GM21390 (cell line): ENCODE measurements at regions not wholly inside any gene's neighbourhood (a gene's known extent, or its start where the extent isn't known, plus 50 kb on each side); places are given as distances from the start of the nearest gene placed in this dataset.
"Not testable (repeated sequence)": the region's sequence is repeated elsewhere in the genome, so short reads cannot be mapped to it uniquely, and the experiment has no call there.

ENCODE experiments used
- ATAC-seq: cut with Tn5 transposase; IDR thresholded peaks from one replicate; pipeline ENCODE4 v1.9.1; 2021; ENCODE audit not compliant: unreplicated experiment

DNA sequence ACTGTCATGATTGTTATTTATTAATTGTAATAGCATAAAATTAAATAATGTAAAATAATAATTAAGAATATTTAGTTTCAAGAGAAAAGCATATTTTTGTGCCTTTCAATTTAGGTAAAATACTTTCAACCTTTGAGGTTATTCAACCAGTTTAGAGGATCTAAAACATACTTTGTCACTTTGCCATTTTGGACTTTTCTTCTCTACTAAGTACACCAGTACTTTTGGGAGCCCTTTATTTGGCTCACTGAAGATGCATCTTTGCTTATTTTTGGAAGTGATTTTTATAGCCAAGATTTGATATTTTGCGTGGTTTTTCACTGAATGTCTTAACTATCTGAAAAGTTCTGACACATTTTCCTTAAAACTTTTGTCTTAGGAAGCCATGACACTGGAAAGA lies 860.5 kb downstream of the SORCS1 start:
- ATAC-seq, result no peak

DNA sequence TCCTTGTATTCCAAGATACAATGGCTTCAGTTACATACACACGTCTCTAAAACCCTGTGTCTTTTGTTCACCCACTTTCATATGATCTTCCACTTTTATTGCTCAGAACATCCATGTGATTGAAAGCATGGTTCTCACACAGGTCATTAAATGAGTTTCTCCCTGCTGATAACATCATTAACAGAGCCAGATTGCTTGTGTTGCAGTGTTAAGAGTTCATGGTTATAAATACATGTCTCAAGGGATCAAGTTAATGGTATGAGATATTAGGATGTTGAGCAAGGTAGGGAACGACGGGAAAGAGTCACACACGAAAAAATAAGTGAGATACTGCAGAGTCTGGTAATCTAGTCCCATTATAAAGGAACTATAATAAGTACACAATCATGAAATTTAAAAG lies 861.5 kb downstream of the SORCS1 start:
- no peak for ATAC-seq

DNA sequence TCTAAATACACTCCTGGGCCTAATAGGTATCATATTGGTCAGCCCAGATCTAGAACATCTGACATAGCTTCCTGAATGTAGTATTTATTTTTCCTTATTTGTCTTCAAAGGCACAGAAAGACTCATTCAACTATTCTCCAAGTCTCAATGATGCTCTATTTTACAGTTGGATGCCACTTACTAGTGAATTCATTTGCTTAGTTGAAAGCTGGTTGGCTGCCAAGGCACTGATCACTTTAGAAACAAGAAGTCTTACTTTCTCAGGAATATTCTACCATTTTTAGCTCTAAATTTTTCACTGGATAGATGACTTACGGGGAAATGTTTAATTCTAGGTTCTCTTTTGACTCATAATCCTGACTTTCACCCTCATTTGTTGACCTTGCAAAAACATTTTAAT lies 863.4 kb downstream of the SORCS1 start:
- ATAC-seq, result no peak

DNA sequence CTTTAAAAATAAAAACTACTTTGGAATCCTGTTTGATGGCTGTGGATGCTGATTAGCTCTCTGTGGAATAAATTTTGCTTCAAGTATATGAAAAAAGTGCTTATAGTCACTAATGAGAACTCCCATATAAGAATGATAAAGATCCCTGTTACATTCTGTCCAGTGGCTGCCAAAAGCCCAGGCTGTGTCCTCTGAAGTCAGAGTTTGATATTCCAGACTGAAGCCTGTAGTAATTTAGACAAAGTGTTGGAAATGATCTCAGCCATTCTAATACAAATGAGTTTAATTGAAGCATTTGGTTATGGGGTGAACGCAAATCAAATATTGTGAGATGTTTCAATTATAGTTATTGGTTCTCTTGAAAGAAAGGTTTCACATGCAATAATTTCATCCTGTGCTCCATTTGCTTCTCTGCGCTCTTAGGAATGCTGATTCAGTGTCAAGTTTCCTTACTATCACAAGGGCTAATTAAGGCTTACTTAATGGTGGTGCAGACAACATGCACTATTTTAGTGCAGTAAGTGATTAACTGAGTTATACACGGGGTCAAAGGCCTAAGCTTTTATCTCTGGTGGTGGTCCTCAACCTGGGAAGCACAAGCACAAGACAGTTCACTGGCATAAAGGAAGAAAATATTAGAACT lies 867.6 kb downstream of the SORCS1 start:
- no peak for ATAC-seq

DNA sequence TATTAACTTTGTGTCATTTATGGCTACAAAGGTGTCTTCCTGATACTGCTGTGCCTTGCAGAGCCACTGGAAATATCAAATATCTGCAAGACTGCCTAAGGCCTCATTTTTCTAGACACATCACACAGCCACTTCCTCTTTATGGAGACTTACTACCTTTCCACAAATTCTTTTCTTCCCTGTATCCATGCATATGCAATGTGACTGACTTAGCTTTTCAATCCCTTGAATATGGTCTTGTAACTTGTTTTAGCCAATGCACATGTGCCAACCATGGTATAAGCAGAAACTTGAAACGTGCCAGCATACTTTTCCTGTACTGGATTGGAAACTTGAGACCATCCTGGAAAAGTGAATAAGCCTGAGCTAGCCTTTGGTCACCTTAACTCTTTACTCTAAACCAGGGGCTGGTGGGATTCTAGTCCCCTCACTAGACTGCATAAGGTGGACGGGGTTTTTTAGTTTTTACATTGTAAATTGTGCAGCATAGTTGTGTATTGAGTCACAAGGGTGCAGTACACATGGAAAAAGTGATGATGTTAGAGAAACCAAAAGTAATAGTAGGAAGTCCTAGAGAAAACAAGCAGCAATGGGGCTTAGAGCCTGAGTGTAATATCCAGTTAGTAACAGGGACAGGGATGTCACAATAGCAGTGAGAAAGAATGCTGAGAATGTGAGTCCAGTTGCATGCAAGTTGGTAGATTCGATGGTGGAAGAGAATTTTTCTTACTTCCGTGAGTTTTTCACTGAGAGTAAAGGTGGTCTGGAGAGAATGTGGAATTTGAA lies 879.5 kb downstream of the SORCS1 start:
- no peak for ATAC-seq

DNA sequence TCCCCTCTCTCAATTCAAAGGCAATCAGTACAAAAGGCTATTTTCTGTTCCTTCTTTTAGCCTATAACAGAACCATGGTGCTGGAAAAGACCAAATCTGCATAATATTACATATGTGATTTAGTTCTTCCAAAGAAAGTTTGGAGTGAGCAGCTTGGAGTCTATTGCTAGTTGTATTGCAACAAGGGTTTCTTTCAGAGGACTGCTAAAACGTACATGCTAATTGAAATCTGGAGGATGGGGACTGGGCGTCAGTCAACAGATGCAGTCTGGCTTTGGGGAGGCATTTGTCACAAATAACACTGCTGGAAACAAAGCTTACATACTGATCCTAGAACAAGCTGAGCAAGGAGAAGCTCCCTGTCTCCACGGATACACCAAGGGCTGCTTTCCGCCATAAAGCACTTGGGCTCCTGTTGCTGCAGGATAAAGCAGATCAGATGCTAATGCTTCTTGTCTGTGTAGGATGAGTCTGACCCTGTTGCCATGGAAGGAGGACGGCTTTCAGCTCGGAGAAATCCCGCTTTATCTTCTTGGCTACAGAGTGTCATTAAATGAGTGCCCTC lies 883.5 kb downstream of the SORCS1 start:
- ATAC-seq, result no peak

DNA sequence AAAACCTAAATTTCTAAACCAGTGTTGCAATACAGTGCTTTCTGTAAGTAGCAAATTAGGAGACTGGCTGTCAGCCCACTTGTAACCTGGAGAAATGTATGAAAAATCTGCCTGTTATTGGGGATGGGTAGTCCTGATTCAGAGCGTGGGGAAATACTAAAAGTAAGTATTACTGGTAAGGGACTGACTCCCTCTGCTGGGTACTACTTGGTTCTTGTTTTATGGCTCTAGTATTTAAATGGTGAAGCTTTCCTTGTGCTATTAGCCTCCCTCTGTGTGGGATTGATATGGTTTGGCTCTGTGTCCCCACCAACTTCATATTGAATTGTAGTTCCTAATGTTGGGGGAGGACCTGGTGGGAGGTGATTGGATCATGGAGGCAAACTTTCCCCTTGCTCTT lies 886.1 kb downstream of the SORCS1 start:
- ATAC-seq, result no peak

DNA sequence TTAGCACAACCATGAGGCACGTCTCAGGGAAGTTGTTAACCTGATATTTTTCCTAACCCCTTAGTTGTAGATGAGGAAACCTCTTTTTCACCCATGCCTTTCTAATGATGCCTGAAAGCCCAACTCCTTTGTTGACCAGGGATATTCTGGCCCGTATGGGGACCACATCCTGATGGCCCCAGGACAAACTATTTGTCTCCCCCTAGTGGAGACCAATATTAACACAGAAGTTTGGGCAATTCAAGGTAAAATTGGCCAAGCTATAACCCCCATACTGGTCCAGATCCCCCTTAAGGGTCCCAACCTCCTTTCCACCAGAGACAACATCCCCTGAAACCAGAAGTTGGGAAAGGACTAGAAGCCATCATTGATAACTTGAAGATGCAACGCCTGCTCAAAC lies 893.3 kb downstream of the SORCS1 start:
- no peak for ATAC-seq

DNA sequence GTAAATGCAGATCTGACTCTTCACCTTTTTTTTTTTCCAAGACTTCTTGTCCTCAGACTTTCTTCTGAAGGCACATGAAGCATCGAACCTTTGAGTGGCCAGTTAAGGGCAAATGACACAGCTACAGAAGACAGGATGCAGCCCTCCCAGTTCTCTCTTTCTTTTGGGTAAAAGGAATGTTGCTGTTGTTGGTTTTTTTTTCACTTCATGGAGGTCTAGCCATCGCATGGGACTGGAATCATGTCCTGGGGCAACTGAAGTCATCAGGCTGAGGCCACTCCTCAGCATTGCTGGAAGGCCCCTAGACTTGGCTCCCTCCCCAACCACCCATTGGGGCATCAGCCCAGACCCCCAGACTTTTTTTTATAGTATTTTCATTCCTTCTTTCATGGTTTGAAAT lies 896.5 kb downstream of the SORCS1 start:
- no peak for ATAC-seq

DNA sequence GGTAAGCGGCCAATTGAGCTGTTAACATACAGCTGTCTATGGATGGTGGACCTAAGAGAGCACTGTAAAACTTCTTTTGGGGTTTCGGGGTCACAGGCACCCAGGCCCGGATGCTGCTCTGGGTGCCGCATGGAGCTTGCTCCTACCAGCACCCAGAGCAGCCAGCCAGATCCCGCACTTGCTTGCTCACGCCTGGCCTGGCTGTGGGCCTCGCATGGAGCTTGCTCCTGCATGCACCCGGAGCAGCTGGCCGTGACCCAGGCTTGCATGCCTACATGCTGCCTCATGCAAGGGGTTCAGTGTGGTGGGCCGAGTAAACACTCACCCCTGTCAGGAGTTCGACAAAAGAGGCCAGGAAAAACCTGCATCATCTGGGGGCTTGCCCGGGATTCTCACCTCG lies 896.9 kb downstream of the SORCS1 start:
- ATAC-seq, result no peak

DNA sequence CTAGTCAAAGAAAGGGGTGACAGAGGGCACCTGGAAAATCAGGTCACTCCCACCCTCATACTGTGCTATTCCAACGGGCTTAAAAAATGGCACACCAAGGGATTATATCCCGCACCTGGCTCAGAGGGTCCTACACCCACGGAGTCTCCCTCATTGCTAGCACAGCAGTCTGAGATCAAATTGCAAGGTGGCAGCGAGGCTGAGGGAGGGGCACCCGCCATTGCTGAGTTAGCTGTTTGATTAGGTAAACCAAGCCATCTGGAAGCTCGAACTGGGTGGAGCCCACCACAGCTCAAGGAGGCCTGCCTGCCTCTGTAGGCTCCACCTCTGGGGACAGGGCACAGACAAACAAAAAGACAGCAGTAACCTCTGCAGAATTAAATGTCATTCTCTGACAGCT lies 907.1 kb downstream of the SORCS1 start:
- not testable (repeated sequence) for ATAC-seq

DNA sequence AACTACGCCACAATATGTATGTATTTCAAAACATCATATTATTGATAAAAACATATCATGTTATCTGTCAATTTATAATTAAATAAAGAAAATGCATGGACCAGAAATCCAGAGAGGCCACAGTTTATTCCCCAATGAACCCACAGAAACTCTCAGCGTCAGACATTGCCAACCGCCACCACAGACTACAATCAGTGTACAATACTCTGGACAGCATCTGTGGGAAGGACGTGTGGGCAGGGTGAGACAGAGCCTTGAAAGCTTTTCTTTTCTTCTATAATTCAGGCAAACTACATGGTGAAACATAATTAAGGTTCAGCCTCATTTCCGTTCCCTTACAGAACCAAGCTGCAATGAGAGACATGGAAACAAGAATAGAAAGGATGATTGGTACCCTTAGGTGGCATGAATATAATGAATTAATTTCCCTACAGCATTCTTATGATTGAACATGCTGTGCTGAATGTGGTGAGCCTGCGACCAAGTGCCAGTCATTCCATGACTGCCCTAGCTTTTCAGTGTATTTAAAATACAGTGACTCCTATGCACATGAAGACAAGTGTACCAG lies 909.3 kb downstream of the SORCS1 start:
- no peak for ATAC-seq

DNA sequence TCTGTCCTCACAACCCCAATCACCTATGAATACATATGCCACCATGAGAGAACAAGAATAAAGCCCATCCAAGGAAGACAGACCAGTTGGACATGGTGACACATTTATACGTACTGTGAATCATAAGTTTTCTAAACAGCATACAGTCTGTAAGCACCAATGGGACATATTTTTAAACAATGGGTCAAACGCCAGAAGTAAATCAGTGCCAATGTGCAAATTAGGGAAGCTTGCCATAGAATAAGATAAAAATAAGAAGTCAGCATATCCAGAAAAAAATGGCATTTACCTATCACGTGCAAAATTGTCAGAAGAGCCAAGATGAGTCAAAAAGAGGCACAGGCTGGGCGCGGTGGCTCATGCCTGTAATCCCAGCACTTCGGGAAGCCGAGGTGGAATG lies 910.4 kb downstream of the SORCS1 start:
- ATAC-seq, result no peak

DNA sequence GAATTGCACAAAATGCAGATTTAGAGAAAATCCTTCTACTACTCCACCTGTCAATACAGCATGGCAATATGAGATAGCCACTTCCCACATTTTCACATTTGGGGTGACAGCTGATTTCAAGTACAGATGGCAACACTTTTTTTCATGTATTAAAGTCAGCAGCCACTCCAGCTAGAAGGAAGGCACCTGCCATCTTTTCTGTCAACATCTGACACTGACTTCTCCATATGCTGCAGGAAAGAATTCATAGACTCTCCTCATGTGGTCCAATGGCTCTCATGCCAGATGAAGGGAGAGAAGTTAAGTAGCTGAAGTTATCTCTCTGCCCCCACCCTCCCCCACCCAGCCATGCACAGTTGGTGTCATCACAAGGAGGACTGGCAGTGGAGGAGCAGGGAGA lies 912.0 kb downstream of the SORCS1 start:
- ATAC-seq, result no peak

DNA sequence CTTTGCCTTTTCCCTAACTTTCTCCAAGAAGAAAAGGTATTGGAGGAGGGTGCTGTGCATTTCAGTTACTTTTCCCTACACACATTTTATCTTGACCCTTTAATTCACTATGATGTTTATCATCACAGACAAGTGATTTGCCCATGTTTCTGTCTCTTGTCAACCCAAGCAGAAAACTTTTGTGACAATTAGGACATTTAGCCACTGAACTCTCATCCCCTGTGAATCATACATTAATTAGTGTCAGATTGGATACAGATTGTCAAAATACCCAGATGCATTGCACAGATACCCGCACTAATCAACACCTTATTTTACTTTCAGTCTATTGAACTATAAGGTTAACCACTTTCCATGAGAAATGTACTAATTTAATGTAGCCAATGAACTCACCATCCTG lies 912.9 kb downstream of the SORCS1 start:
- ATAC-seq, result no peak

DNA sequence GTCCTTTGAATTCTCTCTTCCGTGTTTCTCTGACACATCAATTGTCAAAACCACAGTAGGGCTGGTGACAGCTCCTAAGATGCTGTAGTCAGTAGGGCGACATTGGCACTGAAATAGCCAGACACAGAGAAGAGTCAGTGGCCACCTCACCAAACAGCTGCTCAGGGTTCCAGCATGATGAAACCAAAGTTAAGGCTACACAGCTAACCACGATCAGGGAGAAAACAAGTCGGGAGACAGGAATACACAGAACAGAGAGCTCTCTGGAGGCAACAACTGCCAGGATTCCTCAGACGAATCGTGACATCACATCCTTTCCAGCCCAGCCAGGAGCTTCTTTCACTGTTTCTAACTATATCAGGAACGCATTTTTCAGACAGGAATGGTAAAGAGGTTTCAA lies 922.2 kb downstream of the SORCS1 start:
- no peak for ATAC-seq

DNA sequence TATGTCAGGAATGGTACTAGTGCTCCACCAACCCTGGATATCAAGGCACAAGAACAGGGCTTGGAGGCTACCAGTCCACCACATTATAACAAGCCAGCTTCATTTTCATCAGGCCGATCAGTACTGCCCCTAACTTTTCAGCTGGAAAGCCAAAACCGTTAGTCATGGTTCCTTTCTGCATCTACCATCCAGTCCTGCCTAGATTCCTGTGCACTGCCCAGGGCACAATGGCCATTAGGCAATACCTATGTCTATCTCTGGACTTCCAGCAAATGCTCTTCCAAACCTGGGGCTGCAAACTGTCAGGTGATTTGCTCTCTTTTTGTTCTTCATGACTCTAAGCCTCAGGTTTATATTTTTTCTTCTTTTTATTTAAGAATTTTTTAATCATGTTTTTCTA lies 937.7 kb downstream of the SORCS1 start:
- ATAC-seq, result no peak

DNA sequence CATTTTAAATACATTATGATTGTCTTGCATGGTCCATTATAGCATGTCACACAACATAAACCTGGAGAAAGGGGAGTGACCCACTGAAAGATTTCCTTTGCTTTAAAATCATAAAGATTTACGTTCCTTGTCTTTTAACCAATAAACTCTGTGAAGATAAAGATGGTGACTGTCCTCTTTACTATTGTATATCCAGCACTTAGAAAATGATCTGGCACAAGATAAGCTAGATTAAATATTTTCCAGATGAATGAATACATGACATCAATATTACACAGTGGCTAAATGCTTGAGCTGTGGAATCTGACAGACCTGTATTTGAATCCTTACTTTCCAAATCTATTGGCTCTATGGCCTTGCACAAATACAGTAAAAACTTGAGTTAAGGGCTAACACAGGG lies 938.4 kb downstream of the SORCS1 start:
- no peak for ATAC-seq

DNA sequence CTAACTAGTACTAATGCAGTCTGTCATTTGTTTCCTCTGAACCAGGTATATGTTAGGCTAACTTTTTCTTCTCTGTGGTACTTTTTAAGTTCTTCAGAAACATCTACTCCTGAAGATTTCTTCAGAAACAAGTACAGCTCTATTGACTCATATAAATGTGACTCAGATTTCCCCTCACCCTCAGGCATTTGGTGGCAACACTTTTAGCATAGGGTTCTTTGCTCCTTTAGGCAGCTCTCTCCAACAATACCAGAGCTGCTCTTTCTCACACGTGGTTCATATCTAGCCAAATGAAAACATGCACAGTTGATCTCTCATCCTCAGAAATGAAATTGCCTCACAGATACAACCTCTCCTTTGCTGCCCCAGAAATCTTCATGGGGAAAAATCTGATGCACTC lies 939.8 kb downstream of the SORCS1 start:
- no peak for ATAC-seq

DNA sequence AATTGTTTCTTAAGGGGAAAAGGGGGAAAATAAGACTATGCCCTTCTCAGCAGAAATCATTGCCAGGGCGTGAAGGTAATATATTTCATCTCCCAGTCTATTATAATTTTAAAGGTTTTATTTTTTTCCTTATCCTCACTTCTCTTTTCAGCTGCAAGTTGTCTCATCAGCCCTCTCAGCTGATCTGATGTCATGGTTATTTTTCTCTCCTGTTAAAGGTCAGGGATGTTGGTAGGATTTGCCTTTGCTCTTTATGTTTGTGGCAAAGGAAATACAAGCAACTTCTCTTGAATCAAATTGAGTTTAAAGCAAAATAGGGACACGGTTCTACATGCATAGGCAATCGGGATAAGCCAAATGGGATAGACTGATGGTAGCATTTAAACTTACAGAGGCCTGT lies 946.9 kb downstream of the SORCS1 start:
- no peak for ATAC-seq

DNA sequence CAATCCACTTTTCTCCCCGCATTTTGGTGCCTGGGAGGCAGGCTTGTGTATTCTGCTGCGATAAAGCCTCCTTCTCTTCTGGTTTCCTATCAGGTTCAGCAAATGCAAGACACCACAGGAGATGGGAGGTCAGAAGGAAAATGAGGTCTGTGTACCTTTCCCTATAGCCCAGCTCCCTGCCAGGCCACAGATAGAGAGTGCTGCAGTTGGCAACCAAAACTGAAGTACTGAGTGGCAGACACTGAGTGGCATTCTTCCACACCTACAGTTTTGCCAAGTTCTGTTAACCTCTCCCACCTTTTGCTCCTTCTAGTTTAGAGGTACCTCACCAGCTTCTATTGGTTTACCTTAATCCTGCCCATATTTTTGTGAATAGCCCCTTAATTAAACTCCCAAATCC lies 948.4 kb downstream of the SORCS1 start:
- ATAC-seq, result no peak

DNA sequence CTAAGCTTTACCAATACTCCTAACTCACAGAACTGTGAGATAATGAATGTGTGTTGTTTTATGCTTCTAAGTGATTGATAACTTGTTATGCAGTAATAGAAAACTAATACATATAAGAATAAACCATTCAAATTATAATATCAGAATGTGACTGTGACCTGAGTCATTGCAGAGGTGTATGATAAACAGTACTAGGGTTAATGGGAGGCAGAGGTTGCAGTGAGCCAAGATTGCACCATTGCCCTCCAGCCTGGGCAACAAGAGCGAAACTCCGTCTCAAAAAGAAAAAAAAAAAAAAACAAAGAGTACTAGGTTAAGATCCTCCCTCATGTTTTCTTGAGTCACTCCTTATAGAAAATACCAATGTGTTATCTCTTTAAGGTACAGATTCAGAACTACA lies 950.3 kb downstream of the SORCS1 start:
- no peak for ATAC-seq
